Ovary (tissue), 7 donors: ENCODE measurements at regions not wholly inside any gene's neighbourhood (a gene's known extent, or its start where the extent isn't known, plus 50 kb on each side); places are given as distances from the start of the nearest gene placed in this dataset.

Experiments
- DNase-seq, 5 donors: peaks; one replicate each; pipeline ENCODE4 v3.0.0-alpha.2; 2019 to 2020
- H3K27ac ChIP-seq, 2 donors: fragments of 200-600 bp; one replicate each; pipeline versions ENCODE4 v1.5.1 to v1.8.0; 2019 to 2022
- H3K27me3 ChIP-seq: fragments of 200-600 bp; one replicate; pipeline ENCODE4 v1.8.0; 2022
- H3K36me3 ChIP-seq: fragments of 200-600 bp; sonication (generic); one replicate; pipeline ENCODE4 v1.5.1; 2019
- H3K4me1 ChIP-seq: one replicate; pipeline ENCODE4 v1.8.1; 2013; ENCODE audit warnings: mild to moderate bottlenecking, moderate library complexity; ENCODE audit not compliant: insufficient read depth
- H3K4me3 ChIP-seq: fragments of 200-600 bp; sonication (generic); one replicate; pipeline ENCODE4 v1.5.1; 2017
- H3K9me3 ChIP-seq, 2 donors: fragments of 200-600 bp in 1 of 2; sonication (generic) in 1 of 2; one replicate each; pipeline versions ENCODE4 v1.5.1 to v1.8.1; 2013 to 2019; ENCODE audit warnings: mild to moderate bottlenecking in 1 of 2, moderate library complexity in 1 of 2
- EP300 ChIP-seq: sonication (generic); formaldehyde crosslinking; IDR thresholded peaks from one replicate; pipeline ENCODE4 v1.6.1; 2017; ENCODE audit warnings: antibody characterized with exemption
- POLR2A ChIP-seq: fragments of 450-650 bp; IDR thresholded peaks from one replicate; pipeline ENCODE4 v1.6.1; 2017; ENCODE audit warnings: antibody characterized with exemption, mild to moderate bottlenecking, moderate library complexity
- WGBS, 3 donors: extraction: QIAGEN DNeasy Blood & Tissue Kit in 1 of 3; methylation state at CpG; one replicate each; pipeline versions ENCODE4 v1.1.5 to v1.1.7; 2013 to 2017; 5-methylcytosine and 5-hydroxymethylcytosine counted together
- intact Hi-C, 4 donors: fragments of 100-400 bp; cut with DNase I; formaldehyde crosslinking; loops; one replicate each; pipeline versions ENCODE4 v1.11.0 to v1.15.1; 2022 to 2023
- TF ChIP-seq, protein P1 (sequence below), 3 donors: fragments of 450-650 bp in 2 of 3; fragments of 200-600 bp in 1 of 3; IDR thresholded peaks; one replicate each; pipeline versions ENCODE4 v1.5.1 to v1.8.0; 2016 to 2022; ENCODE audit warnings: antibody characterized with exemption in 3 of 3, mild to moderate bottlenecking in 1 of 3
- donor health status: DM: no; HTN: no; CAD: no; lungs with moderate emphysema.
- donor health status: DM: no; HTN: no; CAD: no.
- donor health status: Bipolar disorder and iron deficiency.
- donor health status: DM: no; HTN: no; CAD: no.
- donor health status: DM: yes; HTN: yes; CAD: no.

DNA sequence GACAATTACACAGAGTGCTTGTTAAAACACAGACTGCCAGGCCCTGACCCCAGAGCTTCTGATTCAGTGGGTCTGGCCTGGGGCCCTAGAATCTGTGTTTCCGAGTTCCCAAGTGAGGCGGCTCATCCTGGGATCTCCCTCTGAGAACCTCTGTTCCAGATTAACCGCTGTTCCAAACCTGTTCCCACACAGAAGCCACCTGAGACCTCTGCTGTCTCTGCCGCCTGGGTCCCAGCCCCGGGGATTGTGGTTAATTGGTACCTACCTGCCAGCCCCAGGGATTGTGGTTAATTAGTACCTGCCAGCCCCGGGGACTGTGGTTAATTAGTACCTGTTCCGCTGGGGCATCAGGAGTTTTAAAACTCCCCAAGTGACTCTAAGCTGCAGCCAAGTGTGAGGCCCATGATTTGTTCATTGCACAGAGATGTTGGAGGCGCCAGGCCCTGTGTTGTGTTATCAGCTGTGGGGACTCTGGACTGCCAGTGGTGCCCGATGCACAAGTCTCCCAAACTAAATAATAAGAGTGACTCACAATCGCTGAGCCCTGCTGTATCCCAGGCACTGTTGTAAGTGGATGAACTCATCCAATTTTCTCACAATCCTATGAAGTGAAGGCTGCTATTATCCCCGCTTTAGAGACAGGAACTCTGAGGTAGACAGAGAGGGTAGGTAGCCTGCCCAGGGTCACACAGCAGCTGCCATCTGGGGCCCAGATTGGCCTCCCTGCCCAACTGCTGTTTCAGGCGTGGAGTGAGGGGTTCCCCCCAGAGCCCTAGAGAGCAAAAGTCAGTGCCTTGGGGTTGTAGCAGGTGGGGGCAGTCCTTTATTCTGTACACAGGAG is 219.7 kb downstream of the IRF8 start:
- no peak overlapping the region for H3K27ac ChIP-seq
- DNase-seq, result no peak
- WGBS, 3 donors, result 51 to 64% (median 51%) methylated on average over 12 of the region's 12 CpGs
- no peaks in the 10 kb centered on the region for H3K27me3 ChIP-seq
- no peaks in the 10 kb centered on the region for H3K4me1 ChIP-seq
- intact Hi-C loops, result no loop called here
- no peaks in the 10 kb centered on the region for H3K9me3 ChIP-seq
- no peaks in the 10 kb centered on the region for H3K36me3 ChIP-seq
- TF ChIP-seq EP300 (no peak), POLR2A (no peak)
- TF ChIP-seq, protein P1, sequence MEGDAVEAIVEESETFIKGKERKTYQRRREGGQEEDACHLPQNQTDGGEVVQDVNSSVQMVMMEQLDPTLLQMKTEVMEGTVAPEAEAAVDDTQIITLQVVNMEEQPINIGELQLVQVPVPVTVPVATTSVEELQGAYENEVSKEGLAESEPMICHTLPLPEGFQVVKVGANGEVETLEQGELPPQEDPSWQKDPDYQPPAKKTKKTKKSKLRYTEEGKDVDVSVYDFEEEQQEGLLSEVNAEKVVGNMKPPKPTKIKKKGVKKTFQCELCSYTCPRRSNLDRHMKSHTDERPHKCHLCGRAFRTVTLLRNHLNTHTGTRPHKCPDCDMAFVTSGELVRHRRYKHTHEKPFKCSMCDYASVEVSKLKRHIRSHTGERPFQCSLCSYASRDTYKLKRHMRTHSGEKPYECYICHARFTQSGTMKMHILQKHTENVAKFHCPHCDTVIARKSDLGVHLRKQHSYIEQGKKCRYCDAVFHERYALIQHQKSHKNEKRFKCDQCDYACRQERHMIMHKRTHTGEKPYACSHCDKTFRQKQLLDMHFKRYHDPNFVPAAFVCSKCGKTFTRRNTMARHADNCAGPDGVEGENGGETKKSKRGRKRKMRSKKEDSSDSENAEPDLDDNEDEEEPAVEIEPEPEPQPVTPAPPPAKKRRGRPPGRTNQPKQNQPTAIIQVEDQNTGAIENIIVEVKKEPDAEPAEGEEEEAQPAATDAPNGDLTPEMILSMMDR (IDR thresholded peaks at IDR 0.05), result no peak
- H3K4me3 ChIP-seq, result no peak overlapping the region

DNA sequence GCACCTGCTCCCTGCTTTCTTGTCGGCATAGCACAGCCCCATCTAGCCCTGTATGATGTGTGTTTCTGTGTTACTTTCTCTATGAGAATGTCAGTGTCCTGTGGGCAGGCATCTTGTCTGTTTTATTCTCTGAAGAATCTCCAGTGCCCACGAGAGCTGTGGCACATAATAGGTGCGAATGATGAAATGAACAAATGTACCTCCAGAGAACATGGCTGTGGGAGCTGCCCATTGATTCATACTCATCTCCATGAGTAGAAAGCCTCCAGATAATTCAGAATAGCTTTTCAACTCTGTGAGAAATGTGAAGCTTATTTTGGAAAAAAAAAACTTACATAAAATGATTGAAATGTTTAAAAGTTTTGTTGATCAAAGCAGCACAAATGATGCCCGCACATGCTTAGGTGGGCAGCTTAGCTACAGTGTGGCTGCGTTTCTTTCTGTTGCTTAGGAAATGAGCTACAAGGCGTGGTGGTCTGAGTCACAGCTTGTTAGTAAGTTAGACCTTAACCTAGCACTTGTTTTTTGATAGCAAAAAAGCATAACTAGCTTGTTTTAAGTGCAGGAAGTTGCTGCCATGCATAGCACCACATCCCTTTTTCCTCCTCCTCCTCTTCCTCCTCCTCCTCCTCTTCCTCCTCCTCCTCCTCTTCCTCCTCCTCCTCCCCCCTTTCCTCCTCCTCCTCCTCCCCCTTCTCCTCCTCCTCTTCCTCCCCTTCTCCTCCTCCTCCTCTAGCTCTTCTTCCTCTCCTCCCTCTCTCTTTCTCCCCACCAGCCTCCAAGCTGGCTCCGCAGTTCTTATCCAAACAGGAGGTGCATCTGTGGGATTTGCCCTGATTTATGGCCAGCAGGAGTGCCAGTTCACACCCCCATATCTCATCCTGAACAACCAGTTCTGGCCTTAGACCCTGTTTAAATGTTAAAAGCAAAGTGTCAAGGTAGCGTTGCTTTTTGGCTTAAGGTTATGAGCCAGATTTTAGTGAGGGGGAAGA is 221.5 kb downstream of the IRF8 start:
- TF ChIP-seq EP300, result no peak
- no peak for TF ChIP-seq POLR2A
- TF ChIP-seq, protein P1 (IDR thresholded peaks at IDR 0.05), result no peak
- H3K27me3 ChIP-seq, result no peaks in the 10 kb centered on the region
- no peak overlapping the region for H3K4me3 ChIP-seq
- no peaks in the 10 kb centered on the region for H3K9me3 ChIP-seq
- intact Hi-C loops, result no loop called here
- H3K4me1 ChIP-seq, result no peaks in the 10 kb centered on the region
- 37 to 40% (median 39%) methylated on average over 8 of the region's 8 CpGs for WGBS, 3 donors
- H3K36me3 ChIP-seq, result no peaks in the 10 kb centered on the region
- H3K27ac ChIP-seq, result no peak overlapping the region
- DNase-seq, result no peak

DNA sequence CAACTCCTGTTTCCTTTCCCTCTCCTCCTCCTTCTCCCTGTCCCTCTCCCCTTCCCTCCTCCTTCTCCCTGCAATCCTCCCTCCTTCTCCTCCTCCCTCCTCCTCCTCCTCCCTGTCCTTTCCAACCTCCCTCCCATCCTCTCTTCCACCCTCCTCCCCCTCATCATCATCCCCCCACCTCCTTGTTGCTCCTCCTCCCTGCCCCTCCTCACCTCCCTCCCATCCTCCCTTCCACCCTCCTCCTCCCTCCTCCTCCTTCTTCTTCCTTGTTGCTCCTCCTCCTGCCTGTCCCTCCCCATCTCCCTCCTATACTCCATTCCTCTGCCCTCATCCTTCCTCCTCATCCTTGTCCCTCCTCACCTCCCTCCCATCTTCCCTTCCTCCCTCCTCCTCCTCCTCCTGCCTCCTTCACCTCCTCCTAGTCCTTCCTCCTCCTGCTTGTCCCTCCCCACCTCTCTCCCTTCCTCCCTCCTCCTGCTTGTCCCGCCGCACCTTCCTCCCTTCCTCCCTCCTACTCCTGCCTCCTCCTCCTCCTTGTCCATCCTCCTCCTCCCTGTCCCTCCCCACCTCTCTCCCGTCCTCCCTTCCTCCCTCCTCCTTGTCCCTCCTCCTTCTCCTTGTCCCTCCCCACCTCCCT is 222.5 kb downstream of the IRF8 start:
- WGBS, 3 donors, result 11 to 27% (median 13%) methylated on average over 3 of the region's 3 CpGs
- intact Hi-C loops, result no loop called here
- no peak overlapping the region for H3K4me3 ChIP-seq
- no peaks in the 10 kb centered on the region for H3K27me3 ChIP-seq
- no peaks in the 10 kb centered on the region for H3K4me1 ChIP-seq
- H3K9me3 ChIP-seq, result no peaks in the 10 kb centered on the region
- no peak for DNase-seq
- no peak for TF ChIP-seq POLR2A
- TF ChIP-seq, protein P1 (IDR thresholded peaks at IDR 0.05), result no peak
- no peak for TF ChIP-seq EP300
- no peaks in the 10 kb centered on the region for H3K36me3 ChIP-seq
- no peak overlapping the region for H3K27ac ChIP-seq

DNA sequence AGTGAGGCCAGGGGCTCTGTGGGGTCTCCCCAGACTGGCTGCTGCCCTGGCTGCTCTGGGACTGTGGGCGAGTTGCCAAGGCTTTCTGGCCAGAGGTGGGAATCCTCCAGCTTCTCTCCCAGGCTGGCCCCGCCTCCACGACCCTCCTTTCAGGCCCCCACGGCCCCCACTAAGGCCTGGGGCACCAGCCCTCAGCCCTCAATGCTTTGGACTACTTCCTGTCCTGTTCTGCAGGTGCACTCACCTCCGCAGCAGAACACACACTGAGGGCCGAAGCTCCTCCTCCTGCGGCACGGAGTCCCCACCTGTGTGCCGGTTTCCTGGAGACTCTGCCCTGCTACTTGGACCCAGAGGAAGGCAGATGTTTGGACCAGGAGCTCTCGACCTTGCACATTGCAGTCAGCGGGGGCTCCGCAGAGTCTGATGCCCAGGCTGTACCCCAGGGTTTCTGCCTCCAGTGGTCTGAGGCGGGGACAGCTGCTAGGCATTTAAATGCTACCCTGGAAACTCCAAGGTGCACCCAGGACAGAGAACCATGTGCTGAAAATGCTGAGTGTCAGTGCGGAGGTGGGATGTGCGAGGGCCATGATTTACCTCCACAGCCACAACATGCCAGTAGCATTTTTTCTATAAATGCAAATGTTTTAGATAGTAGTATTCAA is 223.8 kb downstream of the IRF8 start:
- Histone ChIP-seq H3K27ac (no peak overlapping the region), H3K27me3 (no peaks in the 10 kb centered on the region), H3K9me3 (no peaks in the 10 kb centered on the region), H3K36me3 (no peaks in the 10 kb centered on the region), H3K4me3 (no peak overlapping the region), H3K4me1 (no peaks in the 10 kb centered on the region)
- no peak for DNase-seq
- intact Hi-C loops, result no loop called here
- 48 to 60% (median 54%) methylated on average over 15 of the region's 15 CpGs for WGBS, 3 donors
- TF ChIP-seq, protein P1 (IDR thresholded peaks at IDR 0.05), result no peak
- TF ChIP-seq EP300 (no peak), POLR2A (no peak)
